OCI-LY3 (cell line): ENCODE measurements at regions not wholly inside any gene's neighbourhood (a gene's known extent, or its start where the extent isn't known, plus 50 kb on each side); places are given as distances from the start of the nearest gene placed in this dataset.

Experiments used
- CTCF ChIP-seq: fragments of 200-600, 300-600 bp; sonication (generic); IDR thresholded peaks from 2 replicates; pipeline ENCODE4 v1.5.1; 2014; ENCODE audit warnings: antibody characterized with exemption, low read length, low read depth
- EZH2phosphoT487 ChIP-seq: fragments of 200-600 bp; shearing (Covaris generic); IDR thresholded peaks from 2 replicates; pipeline ENCODE4 v1.6.1; 2018; ENCODE audit warnings: antibody characterized with exemption, mixed run types, low read depth

- TF ChIP-seq CTCF (no peak), EZH2phosphoT487 (no peak)
These were observed 246.7 kb upstream of the AFDN start for GRCh38 chr6:167579806-167580618.
